ENCODE measurements at regions not wholly inside any gene's neighbourhood (a gene's known extent, or its start where the extent isn't known, plus 50 kb on each side); places are given as distances from the start of the nearest gene placed in this dataset.

- Histone ChIP-seq H3K4me3 (ENCODE audit: low read length in 2 of 2) (peak overlapping the region; percentile 65 to 68), H3K36me3 (ENCODE audit: control insufficient read depth in 2 of 2, insufficient read depth in 2 of 2, low read length in 1 of 2) (no peaks in the 10 kb centered on the region), H3K27ac (ENCODE audit: low read depth in 1 of 2, low read length in 1 of 2) (peak overlapping the region; percentile 39 to 78), H3K9me3 (ENCODE audit: control insufficient read depth in 2 of 2, insufficient read depth in 1 of 2, low read length in 1 of 2) (no peaks in the 10 kb centered on the region), H3K27me3 (ENCODE audit: control insufficient read depth in 2 of 2, insufficient read depth in 1 of 2, low read length in 1 of 2) (peaks cover 0 to 29% of the 10 kb centered on the region in 2 donors), H3K4me1 (ENCODE audit: control insufficient read depth in 2 of 2, insufficient read depth in 2 of 2, low read length in 2 of 2) (peaks cover 19 to 41% of the 10 kb centered on the region in 2 donors)
- peak in 3 of 9 donors; percentile 32 to 61 (median 34) for DNase-seq (ENCODE audit: low read depth in 6 of 9, low spot score in 9 of 9)
- WGBS: under 1% methylated on average over 72 of the region's 72 CpGs
Observed at GRCh38 chr12:107318806-107319532, 225.6 kb upstream of the CRY1 start.

GRCh38 chr12:107319533-107320032 is 226.2 kb upstream of the CRY1 start:
- Histone ChIP-seq H3K27ac (ENCODE audit: low read depth in 1 of 2, low read length in 1 of 2) (peak overlapping the region; percentile 94 to 95), H3K9me3 (ENCODE audit: control insufficient read depth in 2 of 2, insufficient read depth in 1 of 2, low read length in 1 of 2) (no peaks in the 10 kb centered on the region), H3K36me3 (ENCODE audit: control insufficient read depth in 2 of 2, insufficient read depth in 2 of 2, low read length in 1 of 2) (no peaks in the 10 kb centered on the region), H3K4me3 (ENCODE audit: low read length in 2 of 2) (peak overlapping the region; percentile 65 to 71), H3K27me3 (ENCODE audit: control insufficient read depth in 2 of 2, insufficient read depth in 1 of 2, low read length in 1 of 2) (peaks cover 0 to 29% of the 10 kb centered on the region in 2 donors), H3K4me1 (ENCODE audit: control insufficient read depth in 2 of 2, insufficient read depth in 2 of 2, low read length in 2 of 2) (peaks cover 19 to 41% of the 10 kb centered on the region in 2 donors)
- under 1% methylated on average over 60 of the region's 60 CpGs for WGBS
- DNase-seq (ENCODE audit: low read depth in 6 of 9, low spot score in 9 of 9): peak in 4 of 9 donors; percentile 26 to 66 (median 38)

GRCh38 chr12:107320033-107320928 is 226.9 kb upstream of the CRY1 start:
- Histone ChIP-seq H3K36me3 (ENCODE audit: control insufficient read depth in 2 of 2, insufficient read depth in 2 of 2, low read length in 1 of 2) (no peaks in the 10 kb centered on the region), H3K4me1 (ENCODE audit: control insufficient read depth in 2 of 2, insufficient read depth in 2 of 2, low read length in 2 of 2) (peaks cover 19 to 41% of the 10 kb centered on the region in 2 donors), H3K4me3 (ENCODE audit: low read length in 2 of 2) (peak overlapping the region; percentile 65 to 71), H3K27ac (ENCODE audit: low read depth in 1 of 2, low read length in 1 of 2) (peak overlapping the region; percentile 94 to 95), H3K27me3 (ENCODE audit: control insufficient read depth in 2 of 2, insufficient read depth in 1 of 2, low read length in 1 of 2) (peaks cover 0 to 23% of the 10 kb centered on the region in 2 donors), H3K9me3 (ENCODE audit: control insufficient read depth in 2 of 2, insufficient read depth in 1 of 2, low read length in 1 of 2) (no peaks in the 10 kb centered on the region)
- WGBS: under 1% methylated on average over 49 of the region's 49 CpGs
- peak in 8 of 9 donors; percentile 68 to 91 (median 78) for DNase-seq (ENCODE audit: low read depth in 6 of 9, low spot score in 9 of 9)

- peaks cover 0 to 23% of the 10 kb centered on the region in 2 donors for H3K27me3 ChIP-seq (ENCODE audit: control insufficient read depth in 2 of 2, insufficient read depth in 1 of 2, low read length in 1 of 2)
- whole genome bisulfite sequencing: under 1% methylated on average over 42 of the region's 42 CpGs
- H3K4me1 ChIP-seq (ENCODE audit: control insufficient read depth in 2 of 2, insufficient read depth in 2 of 2, low read length in 2 of 2): peaks cover 19 to 41% of the 10 kb centered on the region in 2 donors
- H3K36me3 ChIP-seq (ENCODE audit: control insufficient read depth in 2 of 2, insufficient read depth in 2 of 2, low read length in 1 of 2): no peaks in the 10 kb centered on the region
- DNase-seq (ENCODE audit: low read depth in 6 of 9, low spot score in 9 of 9): peak in 8 of 9 donors; percentile 59 to 91 (median 80)
- H3K4me3 ChIP-seq (ENCODE audit: low read length in 2 of 2): peak overlapping the region; percentile 65 to 71
- peak overlapping the region; percentile 94 to 95 for H3K27ac ChIP-seq (ENCODE audit: low read depth in 1 of 2, low read length in 1 of 2)
- no peaks in the 10 kb centered on the region for H3K9me3 ChIP-seq (ENCODE audit: control insufficient read depth in 2 of 2, insufficient read depth in 1 of 2, low read length in 1 of 2)
Observed at GRCh38 chr12:107320929-107321631, 227.7 kb upstream of the CRY1 start.

- H3K27ac ChIP-seq (ENCODE audit: low read depth in 1 of 2, low read length in 1 of 2): peak overlapping the region; percentile 94 to 95
- H3K4me1 ChIP-seq (ENCODE audit: control insufficient read depth in 2 of 2, insufficient read depth in 2 of 2, low read length in 2 of 2): peaks cover 25 to 41% of the 10 kb centered on the region in 2 donors
- 10% methylated on average over 3 of the region's 3 CpGs for WGBS
- H3K36me3 ChIP-seq (ENCODE audit: control insufficient read depth in 2 of 2, insufficient read depth in 2 of 2, low read length in 1 of 2): no peaks in the 10 kb centered on the region
- H3K27me3 ChIP-seq (ENCODE audit: control insufficient read depth in 2 of 2, insufficient read depth in 1 of 2, low read length in 1 of 2): peaks cover 0 to 23% of the 10 kb centered on the region in 2 donors
- peak overlapping the region; percentile 65 to 71 for H3K4me3 ChIP-seq (ENCODE audit: low read length in 2 of 2)
- H3K9me3 ChIP-seq (ENCODE audit: control insufficient read depth in 2 of 2, insufficient read depth in 1 of 2, low read length in 1 of 2): no peaks in the 10 kb centered on the region
- DNase-seq (ENCODE audit: low read depth in 6 of 9, low spot score in 9 of 9): peak in 3 of 9 donors; percentile 35 to 70 (median 41)
Observed at GRCh38 chr12:107322063-107322462, 228.7 kb upstream of the CRY1 start.

- H3K4me1 ChIP-seq (ENCODE audit: control insufficient read depth in 2 of 2, insufficient read depth in 2 of 2, low read length in 2 of 2): peaks cover 43 to 58% of the 10 kb centered on the region in 2 donors
- no peaks in the 10 kb centered on the region for H3K36me3 ChIP-seq (ENCODE audit: control insufficient read depth in 2 of 2, insufficient read depth in 2 of 2, low read length in 1 of 2)
- no peak overlapping the region for H3K27ac ChIP-seq (ENCODE audit: low read depth in 1 of 2, low read length in 1 of 2)
- no peak for DNase-seq (ENCODE audit: low read depth in 6 of 9, low spot score in 9 of 9)
- H3K27me3 ChIP-seq (ENCODE audit: control insufficient read depth in 2 of 2, insufficient read depth in 1 of 2, low read length in 1 of 2): peaks cover 0 to 2% of the 10 kb centered on the region in 2 donors
- WGBS: 76% methylated on average over 2 of the region's 2 CpGs
- H3K4me3 ChIP-seq (ENCODE audit: low read length in 2 of 2): no peak overlapping the region
- H3K9me3 ChIP-seq (ENCODE audit: control insufficient read depth in 2 of 2, insufficient read depth in 1 of 2, low read length in 1 of 2): no peaks in the 10 kb centered on the region
Observed at GRCh38 chr12:107325075-107325608, 231.8 kb upstream of the CRY1 start.

GRCh38 chr12:107326237-107326636 is 232.9 kb upstream of the CRY1 start:
- Histone ChIP-seq H3K9me3 (ENCODE audit: control insufficient read depth in 2 of 2, insufficient read depth in 1 of 2, low read length in 1 of 2) (peaks cover 0 to 3% of the 10 kb centered on the region in 2 donors), H3K27me3 (ENCODE audit: control insufficient read depth in 2 of 2, insufficient read depth in 1 of 2, low read length in 1 of 2) (no peaks in the 10 kb centered on the region), H3K4me1 (ENCODE audit: control insufficient read depth in 2 of 2, insufficient read depth in 2 of 2, low read length in 2 of 2) (peaks cover 50 to 60% of the 10 kb centered on the region in 2 donors), H3K27ac (ENCODE audit: low read depth in 1 of 2, low read length in 1 of 2) (no peak overlapping the region), H3K4me3 (ENCODE audit: low read length in 2 of 2) (no peak overlapping the region), H3K36me3 (ENCODE audit: control insufficient read depth in 2 of 2, insufficient read depth in 2 of 2, low read length in 1 of 2) (no peaks in the 10 kb centered on the region)
- no peak for DNase-seq (ENCODE audit: low read depth in 6 of 9, low spot score in 9 of 9)
- WGBS: 86% methylated on average over 2 of the region's 2 CpGs

- Histone ChIP-seq H3K9me3 (ENCODE audit: control insufficient read depth in 2 of 2, insufficient read depth in 1 of 2, low read length in 1 of 2) (peaks cover 0 to 11% of the 10 kb centered on the region in 2 donors), H3K27me3 (ENCODE audit: control insufficient read depth in 2 of 2, insufficient read depth in 1 of 2, low read length in 1 of 2) (no peaks in the 10 kb centered on the region), H3K4me3 (ENCODE audit: low read length in 2 of 2) (no peak overlapping the region), H3K4me1 (ENCODE audit: control insufficient read depth in 2 of 2, insufficient read depth in 2 of 2, low read length in 2 of 2) (peaks cover 55 to 61% of the 10 kb centered on the region in 2 donors), H3K36me3 (ENCODE audit: control insufficient read depth in 2 of 2, insufficient read depth in 2 of 2, low read length in 1 of 2) (peaks cover 0 to 5% of the 10 kb centered on the region in 2 donors), H3K27ac (ENCODE audit: low read depth in 1 of 2, low read length in 1 of 2) (no peak overlapping the region)
- DNase-seq (ENCODE audit: low read depth in 6 of 9, low spot score in 9 of 9): no peak
- 92% methylated on average over 5 of the region's 5 CpGs for WGBS
Observed at GRCh38 chr12:107327651-107328182, 234.4 kb upstream of the CRY1 start.
